ENCODE measurements at regions not wholly inside any gene's neighbourhood (a gene's known extent, or its start where the extent isn't known, plus 50 kb on each side); places are given as distances from the start of the nearest gene placed in this dataset.

DNA sequence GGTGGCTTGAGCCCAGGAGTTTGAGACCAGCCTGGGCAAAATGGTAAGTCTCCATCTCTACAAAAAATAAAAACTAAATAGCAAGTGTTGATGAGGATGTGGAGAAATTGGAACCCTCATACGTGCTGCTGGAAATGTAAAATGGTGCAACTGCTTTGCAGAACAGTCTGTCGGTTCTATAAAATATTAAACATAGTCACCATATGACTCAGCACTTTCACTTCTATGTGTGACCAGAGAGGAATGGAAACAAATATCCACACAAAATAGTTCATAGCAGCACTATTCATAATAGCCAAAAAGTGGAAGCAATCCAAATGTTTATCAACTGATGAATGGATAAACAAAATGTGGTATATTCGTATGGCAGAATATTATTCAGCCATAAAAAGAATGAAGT is 60.8 kb upstream of the FMR1 start:
- H3K9me3 ChIP-seq: no peaks in the 10 kb centered on the region
- no peaks in the 10 kb centered on the region for H3K4me1 ChIP-seq
- DNase-seq (ENCODE audit: low spot score): no peak
- no peaks in the 10 kb centered on the region for H3K36me3 ChIP-seq
- no peaks in the 10 kb centered on the region for H3K27me3 ChIP-seq
- TF ChIP-seq, protein P1, sequence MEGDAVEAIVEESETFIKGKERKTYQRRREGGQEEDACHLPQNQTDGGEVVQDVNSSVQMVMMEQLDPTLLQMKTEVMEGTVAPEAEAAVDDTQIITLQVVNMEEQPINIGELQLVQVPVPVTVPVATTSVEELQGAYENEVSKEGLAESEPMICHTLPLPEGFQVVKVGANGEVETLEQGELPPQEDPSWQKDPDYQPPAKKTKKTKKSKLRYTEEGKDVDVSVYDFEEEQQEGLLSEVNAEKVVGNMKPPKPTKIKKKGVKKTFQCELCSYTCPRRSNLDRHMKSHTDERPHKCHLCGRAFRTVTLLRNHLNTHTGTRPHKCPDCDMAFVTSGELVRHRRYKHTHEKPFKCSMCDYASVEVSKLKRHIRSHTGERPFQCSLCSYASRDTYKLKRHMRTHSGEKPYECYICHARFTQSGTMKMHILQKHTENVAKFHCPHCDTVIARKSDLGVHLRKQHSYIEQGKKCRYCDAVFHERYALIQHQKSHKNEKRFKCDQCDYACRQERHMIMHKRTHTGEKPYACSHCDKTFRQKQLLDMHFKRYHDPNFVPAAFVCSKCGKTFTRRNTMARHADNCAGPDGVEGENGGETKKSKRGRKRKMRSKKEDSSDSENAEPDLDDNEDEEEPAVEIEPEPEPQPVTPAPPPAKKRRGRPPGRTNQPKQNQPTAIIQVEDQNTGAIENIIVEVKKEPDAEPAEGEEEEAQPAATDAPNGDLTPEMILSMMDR (IDR thresholded peaks at IDR 0.05): no peak
- no peak overlapping the region for H3K27ac ChIP-seq
- H3K4me3 ChIP-seq: no peak overlapping the region

DNA sequence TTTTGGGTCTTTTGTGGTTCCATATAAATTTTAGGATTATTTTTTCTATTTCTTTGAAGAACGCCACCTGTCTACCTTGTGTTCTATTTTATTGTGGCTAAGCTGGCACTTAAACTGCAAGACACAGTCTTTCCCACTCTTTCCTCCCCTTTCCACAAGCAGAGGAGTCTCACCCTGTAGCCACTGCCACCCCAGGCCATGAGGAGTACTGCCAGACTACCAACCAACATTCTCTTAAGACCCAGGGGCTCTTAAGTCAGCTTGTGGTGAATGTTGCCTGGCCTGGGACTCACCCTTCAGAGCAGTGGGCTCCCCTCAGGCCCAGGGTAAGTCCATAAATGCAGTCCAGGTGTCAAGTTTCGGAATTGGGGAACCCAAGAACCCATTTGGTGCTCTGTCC is 58.0 kb upstream of the FMR1 start:
- TF ChIP-seq, protein P1 (IDR thresholded peaks at IDR 0.05): no peak
- no peaks in the 10 kb centered on the region for H3K27me3 ChIP-seq
- H3K4me3 ChIP-seq: no peak overlapping the region
- H3K9me3 ChIP-seq: no peaks in the 10 kb centered on the region
- no peaks in the 10 kb centered on the region for H3K36me3 ChIP-seq
- DNase-seq (ENCODE audit: low spot score): no peak
- no peaks in the 10 kb centered on the region for H3K4me1 ChIP-seq
- no peak overlapping the region for H3K27ac ChIP-seq

DNA sequence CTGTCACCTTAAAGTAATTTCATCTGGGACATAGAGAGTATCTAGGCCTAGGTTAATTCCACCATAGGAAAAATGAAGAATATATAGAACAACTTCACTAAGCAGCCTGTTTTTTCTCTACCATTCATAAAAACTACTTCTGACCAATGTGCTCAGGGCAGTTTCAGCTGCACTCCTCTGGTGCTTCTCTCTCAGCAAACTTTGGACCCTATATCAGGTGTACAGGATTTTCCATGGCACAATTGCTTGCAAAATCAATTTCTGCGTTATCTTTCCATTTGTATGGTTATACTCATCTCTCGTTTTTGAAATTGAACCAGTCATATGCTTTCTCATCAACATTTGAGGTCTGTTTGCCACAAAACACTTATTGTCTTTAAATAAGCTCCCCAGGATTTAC is 52.1 kb upstream of the FMR1 start:
- H3K4me1 ChIP-seq: no peaks in the 10 kb centered on the region
- no peaks in the 10 kb centered on the region for H3K36me3 ChIP-seq
- no peak overlapping the region for H3K27ac ChIP-seq
- H3K9me3 ChIP-seq: no peaks in the 10 kb centered on the region
- TF ChIP-seq, protein P1 (IDR thresholded peaks at IDR 0.05): no peak
- DNase-seq (ENCODE audit: low spot score): no peak
- H3K27me3 ChIP-seq: no peaks in the 10 kb centered on the region
- H3K4me3 ChIP-seq: no peak overlapping the region
